C4-2B (cell line): ENCODE measurements at regions not wholly inside any gene's neighbourhood (a gene's known extent, or its start where the extent isn't known, plus 50 kb on each side); places are given as distances from the start of the nearest gene placed in this dataset.
"Not testable (repeated sequence)": the region's sequence is repeated elsewhere in the genome, so short reads cannot be mapped to it uniquely, and the experiment has no call there.

Source experiments
- H3K27ac ChIP-seq: fragments of 450-650 bp; 2 replicates; pipeline ENCODE4 v1.5.1; 2017
- CTCF ChIP-seq: fragments of 450-650 bp; conservative IDR thresholded peaks from 2 replicates; pipeline ENCODE4 v1.5.1; 2017; ENCODE audit warnings: mild to moderate bottlenecking
- ZFX ChIP-seq: fragments of 450-650 bp; IDR thresholded peaks from 2 replicates; pipeline ENCODE4 v1.6.1; 2017

DNA sequence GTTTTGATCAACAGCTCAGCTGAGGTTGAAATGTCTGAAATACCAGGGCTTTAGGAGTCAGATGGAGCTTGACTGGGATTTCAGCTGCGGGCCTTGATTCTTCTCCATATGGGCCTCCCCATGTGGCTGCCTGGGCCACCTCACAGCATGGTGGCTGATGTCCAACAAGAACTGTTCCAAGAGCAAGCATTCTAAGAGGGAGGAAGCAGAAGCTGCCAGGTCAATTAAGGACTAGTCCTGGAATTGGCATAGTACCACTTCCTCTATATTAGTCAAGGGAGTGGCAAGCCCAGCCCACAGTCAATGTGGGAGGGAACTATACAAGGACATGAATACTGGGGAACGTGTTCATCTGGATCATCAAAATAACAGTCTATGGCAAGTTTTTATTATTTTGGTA lies 181.7 kb upstream of the ANKRD28 start:
- TF ChIP-seq ZFX (no peak), CTCF (no peak)
- no peak overlapping the region for H3K27ac ChIP-seq

DNA sequence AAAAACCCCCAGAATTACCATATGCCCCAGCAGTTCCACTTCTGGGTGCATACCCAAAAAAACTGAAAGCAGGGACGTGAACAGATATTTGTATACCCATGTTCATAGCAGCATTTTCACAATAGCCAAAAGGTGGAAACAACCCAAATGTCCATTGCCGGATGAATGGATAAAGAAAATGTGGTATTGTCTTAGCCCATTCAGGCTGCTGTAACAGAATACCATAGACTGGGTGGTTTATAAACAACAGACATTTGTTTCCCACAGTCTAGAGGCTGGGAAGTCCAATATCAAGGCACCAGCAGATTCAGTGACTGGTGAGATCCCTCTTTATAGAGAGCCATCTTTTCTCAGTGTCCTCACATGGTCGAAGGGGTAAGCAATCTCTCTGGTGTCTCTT lies 182.1 kb upstream of the ANKRD28 start:
- TF ChIP-seq ZFX (no peak), CTCF (no peak)
- H3K27ac ChIP-seq: no peak overlapping the region

- no peak overlapping the region for H3K27ac ChIP-seq
- no peak for TF ChIP-seq ZFX
- no peak for TF ChIP-seq CTCF
Observed at GRCh38 chr3:15982243-15982642, 184.5 kb upstream of the ANKRD28 start.

DNA sequence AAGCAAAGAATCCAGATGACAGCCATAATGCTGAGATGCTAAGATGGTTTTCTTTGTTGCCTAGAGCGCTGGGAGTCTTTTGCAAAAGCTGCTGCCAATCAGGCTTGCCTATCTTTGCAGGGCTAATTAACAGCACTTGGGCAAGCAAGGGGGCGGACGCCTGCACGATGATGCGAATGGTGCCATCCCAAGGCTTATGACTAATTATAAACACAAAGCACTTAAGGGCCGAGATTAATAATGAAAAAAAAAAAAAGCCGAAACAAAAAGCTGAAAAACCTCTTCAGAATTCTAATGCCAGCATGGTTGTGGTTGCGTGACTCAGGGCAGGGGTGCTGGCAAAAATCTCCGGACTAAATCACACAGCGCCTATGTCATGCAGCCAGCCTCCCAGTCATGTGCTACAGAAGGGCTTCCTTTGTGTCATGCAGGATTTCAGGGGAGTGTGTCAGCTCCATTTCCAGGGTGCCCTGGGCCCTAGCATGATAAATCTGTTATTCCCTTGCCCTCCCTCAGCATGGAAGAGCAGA lies 185.0 kb upstream of the ANKRD28 start:
- H3K27ac ChIP-seq: no peak overlapping the region
- TF ChIP-seq CTCF (no peak), ZFX (no peak)

DNA sequence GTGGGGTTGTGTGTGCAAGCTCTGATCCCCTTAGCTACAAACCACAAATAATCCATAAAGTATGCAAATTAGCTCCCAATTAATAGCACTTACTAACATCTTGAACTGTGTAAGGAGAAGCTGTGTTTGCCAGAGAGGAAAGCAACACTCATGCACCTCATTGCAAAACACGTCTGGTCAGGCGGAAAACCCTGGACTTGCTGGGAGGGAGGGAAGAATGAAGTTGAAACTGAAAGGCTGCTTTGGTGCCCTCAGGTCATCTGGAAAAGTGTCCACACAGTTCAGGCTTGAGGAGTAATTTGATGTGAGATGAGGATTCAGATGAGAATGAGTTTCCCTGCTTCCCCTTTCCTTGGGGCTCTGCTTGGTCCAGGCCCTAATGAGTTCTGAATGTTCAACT lies 185.5 kb upstream of the ANKRD28 start:
- no peak overlapping the region for H3K27ac ChIP-seq
- TF ChIP-seq CTCF (no peak), ZFX (no peak)

DNA sequence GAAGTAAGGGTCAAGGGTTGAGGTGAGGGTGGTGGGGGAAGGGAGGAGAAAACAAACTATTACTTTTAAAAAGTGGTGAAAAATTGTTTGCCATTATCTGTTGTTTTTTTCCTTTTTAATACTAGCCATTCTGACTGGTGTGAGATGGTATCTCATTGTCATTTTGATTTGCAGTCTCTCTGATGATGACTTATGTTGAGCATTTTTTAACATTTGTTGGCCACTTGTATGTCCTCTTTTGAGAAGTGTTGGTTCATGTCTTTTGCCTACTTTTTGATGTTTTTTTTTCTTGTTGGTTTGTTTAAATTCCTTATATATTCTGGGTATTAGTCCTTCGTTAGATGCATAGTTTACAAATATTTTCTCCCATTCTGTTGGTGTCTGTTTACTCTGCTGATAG lies 185.9 kb upstream of the ANKRD28 start:
- no peak overlapping the region for H3K27ac ChIP-seq
- TF ChIP-seq CTCF (no peak), ZFX (no peak)

GRCh38 chr3:15989419-15989818 lies 185.1 kb upstream of the GALNT15 start:
- H3K27ac ChIP-seq: no peak overlapping the region
- TF ChIP-seq CTCF: peak; percentile 50
- TF ChIP-seq ZFX: no peak

DNA sequence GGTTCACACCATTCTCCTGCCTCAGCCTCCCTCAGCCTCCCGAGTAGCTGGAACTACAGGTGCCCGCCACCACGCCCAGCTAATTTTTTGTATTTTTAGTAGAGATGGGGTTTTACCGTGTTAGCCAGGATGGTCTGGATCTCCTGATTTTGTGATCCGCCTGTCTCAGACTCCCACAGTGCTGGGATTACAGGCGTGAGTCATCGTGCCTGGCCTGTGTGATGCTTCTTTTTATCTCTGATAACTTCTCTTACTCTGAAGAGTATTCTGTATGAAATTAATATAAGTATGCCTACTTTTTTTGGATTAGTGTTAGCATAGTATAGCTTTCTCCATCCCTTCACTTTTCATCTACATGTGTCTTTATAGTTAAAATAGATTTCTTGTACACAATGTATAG lies 180.8 kb upstream of the GALNT15 start:
- H3K27ac ChIP-seq: not testable (repeated sequence)

DNA sequence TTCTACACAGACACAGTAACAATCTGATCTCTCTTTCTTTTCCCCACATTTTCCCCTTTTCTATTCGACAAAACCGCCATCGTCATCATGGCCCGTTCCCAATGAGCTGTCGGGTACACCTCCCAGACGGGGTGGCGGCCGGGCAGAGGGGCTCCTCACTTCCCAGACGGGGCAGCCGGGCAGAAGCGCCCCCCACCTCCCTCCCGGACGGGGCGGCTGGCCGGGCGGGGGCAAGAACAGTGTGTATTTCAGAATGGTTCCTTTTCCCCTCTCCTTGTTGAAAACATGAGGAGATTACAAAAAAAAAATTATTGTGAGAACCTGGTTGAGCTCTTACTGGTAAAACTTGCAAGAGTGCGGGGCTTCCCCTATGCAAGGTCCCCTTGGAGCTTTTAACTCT lies 178.0 kb upstream of the GALNT15 start:
- not testable (repeated sequence) for H3K27ac ChIP-seq
